ENCODE measurements at regions not wholly inside any gene's neighbourhood (a gene's known extent, or its start where the extent isn't known, plus 50 kb on each side); places are given as distances from the start of the nearest gene placed in this dataset.

DNA sequence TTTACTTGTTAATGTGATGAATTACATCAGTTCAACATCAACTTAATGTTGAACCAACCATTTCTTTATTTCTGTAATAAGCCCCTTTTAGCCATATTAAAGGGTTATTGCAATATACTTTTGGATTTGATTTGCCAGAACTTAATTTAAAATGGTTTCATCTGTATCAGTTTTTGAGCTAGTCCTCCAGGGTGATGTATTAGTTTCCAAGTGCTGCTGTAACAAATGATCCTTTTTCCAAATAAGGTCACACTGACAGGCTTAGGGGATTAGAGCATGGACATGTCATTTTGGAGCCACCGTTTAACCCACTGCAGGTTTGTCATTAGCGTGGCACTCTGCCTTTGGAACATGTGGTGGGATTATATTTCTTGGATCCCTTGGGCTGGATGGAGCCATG, 244.8 kb upstream of the PLPP4 start:
- TF ChIP-seq, protein P1, sequence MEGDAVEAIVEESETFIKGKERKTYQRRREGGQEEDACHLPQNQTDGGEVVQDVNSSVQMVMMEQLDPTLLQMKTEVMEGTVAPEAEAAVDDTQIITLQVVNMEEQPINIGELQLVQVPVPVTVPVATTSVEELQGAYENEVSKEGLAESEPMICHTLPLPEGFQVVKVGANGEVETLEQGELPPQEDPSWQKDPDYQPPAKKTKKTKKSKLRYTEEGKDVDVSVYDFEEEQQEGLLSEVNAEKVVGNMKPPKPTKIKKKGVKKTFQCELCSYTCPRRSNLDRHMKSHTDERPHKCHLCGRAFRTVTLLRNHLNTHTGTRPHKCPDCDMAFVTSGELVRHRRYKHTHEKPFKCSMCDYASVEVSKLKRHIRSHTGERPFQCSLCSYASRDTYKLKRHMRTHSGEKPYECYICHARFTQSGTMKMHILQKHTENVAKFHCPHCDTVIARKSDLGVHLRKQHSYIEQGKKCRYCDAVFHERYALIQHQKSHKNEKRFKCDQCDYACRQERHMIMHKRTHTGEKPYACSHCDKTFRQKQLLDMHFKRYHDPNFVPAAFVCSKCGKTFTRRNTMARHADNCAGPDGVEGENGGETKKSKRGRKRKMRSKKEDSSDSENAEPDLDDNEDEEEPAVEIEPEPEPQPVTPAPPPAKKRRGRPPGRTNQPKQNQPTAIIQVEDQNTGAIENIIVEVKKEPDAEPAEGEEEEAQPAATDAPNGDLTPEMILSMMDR (conservative IDR thresholded peaks at IDR 0.05; ENCODE audit: low read depth, low read length), result no peak
- no peak for TF ChIP-seq EZH2 (IDR thresholded peaks at IDR 0.05; ENCODE audit: borderline replicate concordance, low read depth, low read length, poor library complexity, severe bottlenecking)
